Frontal cortex (tissue), 3 donors: ENCODE measurements at regions not wholly inside any gene's neighbourhood (a gene's known extent, or its start where the extent isn't known, plus 50 kb on each side); places are given as distances from the start of the nearest gene placed in this dataset.
"Not testable (repeated sequence)": the region's sequence is repeated elsewhere in the genome, so short reads cannot be mapped to it uniquely, and the experiment has no call there.

ENCODE experiments used
- DNase-seq, 2 donors: peaks; one replicate each; pipeline ENCODE4 v3.0.0; 2012; ENCODE audit warnings: low spot score in 2 of 2
- FAIRE-seq: peaks from 2 replicates; lab custom pipeline; 2012; peaks lifted over from hg19 to GRCh38; lab: Jason Lieb, UNC
- donor health status: control.
- donor health status: control.
- donor health status: control.

DNA sequence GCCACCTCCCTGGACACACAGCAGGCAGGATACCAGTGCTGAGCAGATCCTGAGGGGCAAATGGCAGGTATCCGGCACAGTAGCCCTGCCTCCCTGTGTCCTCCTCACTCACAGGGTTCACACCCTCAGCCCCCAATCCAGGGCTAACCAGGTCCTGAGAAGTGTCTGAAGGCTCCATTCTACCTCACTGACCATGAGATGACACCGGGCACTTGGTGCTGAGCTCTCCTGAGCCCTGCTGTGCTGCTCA is 115.4 kb upstream of the ATP2B2 start:
- FAIRE-seq (no peak), DNase-seq (no peak)

DNA sequence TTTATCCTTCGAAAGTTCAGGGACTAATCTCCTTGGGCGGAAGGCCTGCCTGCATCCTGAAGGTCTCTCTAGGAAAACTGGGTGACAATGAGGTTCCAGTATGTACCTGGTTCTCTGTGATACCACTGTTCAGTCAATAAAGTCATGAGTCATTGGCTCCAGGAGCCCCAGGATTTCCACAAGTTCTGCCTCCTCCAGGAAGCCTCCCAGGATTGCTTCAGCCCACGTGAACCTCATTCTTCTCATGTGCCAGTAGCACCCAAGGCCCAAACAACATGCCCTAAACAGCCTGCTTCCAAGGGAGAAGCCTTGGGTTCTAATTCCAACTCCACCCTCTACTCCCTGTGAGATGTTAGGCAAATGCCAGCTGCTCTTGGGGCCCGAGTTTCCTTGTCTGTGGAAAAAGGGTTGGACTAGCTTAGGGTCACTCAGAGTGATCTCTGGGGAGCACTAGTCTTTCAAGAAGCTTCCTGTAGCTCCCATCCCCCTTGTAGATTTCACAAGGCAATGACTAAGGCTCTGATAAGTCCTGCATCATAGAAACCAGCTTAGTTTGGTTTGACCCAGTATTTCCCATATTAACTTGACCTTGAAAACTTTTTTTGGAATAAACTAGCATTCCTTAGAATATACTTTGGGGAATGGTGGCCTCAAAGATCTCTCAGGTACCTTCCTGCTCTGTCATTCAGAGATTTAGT is 118.3 kb upstream of the ATP2B2 start:
- no peak for FAIRE-seq
- no peak for DNase-seq

DNA sequence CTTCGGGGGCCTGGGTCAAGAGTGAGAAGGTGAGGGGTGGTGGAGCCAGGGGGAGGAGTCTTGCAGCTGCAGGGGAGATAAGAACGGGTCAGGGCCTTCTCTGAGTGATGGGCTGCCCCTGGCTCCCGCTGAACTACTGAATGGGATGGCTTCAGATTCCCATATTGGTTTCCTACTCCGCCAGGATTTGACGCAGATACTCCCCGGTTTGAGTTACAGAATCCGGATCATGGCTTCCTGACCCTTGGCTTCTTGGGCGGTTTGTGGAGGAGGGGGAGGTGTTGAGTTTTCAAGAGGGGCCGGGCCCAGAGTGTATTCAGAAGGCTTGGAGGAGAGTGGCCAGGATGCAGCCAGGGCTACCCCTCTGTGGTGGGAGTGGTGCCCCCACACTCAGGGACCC is 119.9 kb upstream of the ATP2B2 start:
- DNase-seq (no peak), FAIRE-seq (no peak)

DNA sequence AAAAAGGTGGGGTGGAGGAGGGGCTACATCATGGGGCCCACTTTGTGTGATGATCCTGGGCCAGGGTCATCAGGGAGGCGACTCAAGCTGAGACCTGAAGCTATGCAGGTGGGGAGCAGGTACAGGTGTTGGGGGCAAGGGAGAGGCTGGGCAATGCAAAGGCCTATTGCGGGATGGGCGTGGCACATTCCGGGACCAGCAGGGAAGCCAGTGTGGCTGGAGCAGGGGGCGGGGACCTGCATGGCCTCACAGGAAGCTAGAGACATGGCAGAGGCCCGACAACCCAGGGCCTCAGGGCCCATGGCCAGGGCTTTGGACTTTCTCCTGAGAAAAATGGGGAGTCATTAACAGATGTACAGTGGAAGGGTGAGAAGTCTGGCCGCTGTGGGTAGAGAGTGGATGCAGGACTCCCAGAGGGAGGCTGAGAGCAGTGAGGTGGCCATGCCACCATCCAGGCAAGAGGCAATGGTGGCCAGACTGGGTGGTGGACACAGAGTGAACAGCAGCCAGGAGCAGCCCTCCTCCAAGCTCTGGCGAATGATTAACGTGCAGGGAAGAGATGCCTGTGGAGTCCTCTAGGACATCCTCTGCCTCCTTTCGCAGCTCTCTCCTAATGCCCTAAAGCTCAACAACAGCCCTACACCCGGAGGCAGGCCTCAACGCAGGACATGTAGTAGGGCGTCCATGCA is 122.6 kb upstream of the ATP2B2 start:
- FAIRE-seq (no peak), DNase-seq (no peak)

DNA sequence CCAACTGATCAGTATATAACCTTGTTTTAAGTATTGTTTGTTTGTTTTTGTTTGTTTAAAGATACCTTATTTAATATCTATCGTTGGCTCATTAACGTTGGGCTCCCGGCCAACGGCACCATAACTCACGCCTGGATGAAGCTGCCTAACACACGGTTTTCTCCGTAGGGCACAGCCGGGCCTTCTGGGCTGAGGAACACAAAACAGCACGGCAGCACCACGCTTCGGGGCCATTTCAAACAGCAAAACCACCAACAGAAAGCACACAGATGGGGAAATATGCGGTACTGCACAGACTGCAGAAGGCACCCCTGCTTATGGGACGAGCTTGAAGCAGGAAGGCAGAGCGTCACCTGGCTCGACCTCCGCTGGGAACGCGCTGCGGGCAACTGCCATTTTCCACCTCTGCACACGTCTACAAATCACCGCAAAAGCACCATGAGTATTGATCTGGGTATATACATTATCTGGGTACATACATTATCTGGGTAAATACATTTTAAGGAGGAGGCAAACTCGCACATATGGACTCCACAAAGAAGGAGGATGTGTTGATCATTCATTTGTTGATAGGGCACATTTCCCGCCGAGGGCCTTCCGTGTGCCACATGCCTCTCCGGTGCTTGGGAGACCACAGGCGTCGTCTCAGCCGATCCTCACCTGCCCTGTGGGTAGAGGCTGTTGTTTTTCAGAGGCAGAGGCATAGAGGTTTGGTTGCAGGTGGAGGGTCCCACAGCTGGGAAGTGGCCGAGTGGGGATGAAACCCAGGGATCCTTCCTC is 123.7 kb upstream of the ATP2B2 start:
- DNase-seq: no peak
- no peak for FAIRE-seq

DNA sequence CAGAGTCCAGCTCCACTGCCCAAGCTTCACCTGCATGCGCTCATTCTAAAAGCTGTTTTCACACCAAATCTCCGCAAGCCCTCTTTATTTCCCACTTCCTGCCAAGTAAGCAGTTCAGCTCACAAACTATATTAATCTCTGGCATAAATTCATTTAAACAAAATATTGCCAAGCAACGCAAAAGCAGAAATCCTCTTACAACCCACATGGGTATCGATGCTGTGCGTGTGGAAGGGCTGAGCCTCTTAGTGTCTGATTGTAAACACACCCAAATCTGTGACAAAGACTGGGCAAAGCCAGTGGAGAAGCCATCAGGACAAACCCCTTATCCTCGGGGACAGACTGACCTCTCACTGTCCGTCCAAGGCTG is 124.3 kb upstream of the ATP2B2 start:
- DNase-seq: no peak
- FAIRE-seq: no peak

DNA sequence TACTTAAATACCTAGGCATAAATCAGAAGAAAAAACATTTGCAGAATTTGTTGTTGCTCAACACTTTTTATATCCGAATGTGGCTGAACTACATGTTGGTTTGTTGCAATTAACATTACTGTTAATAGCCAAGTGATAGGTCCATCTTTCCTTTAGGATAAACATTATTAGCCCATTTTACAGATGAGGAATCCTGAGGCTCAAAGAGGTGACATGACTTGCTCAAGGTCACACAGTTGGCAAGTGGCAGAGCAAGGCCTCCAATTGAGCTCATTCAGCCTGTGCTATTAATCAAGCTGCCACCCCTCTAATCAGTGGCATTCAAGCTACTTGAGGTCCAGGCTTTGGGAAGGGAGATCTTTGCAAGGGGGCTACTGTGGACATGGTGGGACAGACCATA is 125.8 kb upstream of the ATP2B2 start:
- FAIRE-seq (no peak), DNase-seq (no peak)

DNA sequence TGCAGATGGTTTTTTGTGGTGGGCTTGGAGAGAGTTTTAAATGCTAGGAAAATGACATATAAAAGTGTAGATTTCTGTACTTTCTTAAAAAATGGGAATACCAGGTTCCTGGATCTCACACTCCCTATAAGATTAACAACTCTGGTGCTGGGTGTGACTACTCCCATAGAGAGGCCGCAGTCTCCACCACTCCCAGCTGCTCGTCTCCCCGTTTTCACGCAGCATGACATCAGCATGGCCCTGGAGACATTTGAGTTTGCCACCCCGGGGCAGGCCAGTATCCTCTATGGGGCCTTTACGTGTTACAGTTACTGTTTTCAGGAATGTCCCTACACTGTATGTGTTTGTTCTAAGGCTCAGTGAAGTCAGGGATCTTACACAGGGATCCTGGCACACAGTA is 126.7 kb upstream of the ATP2B2 start:
- DNase-seq (no peak), FAIRE-seq (no peak)

DNA sequence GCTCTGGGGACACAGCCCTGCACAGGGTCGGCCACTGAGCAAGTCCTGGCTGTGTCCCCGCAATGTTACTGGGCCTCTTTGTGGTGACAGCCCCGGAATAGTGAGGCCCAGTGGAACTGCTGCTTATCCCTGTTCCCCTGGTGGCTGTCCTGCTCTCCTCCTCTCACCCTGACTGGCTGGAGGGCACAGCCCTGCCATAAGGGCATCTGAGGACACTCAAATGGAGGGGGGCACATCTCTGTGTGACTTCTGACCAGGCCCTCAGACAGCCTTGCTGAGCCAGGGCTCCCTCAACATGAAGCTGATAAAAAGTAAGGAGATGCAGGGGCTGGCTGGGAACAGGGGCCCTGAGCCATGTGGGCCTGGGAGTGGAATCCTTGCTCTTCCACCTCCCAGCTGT is 127.4 kb upstream of the ATP2B2 start:
- FAIRE-seq (no peak), DNase-seq (no peak)

DNA sequence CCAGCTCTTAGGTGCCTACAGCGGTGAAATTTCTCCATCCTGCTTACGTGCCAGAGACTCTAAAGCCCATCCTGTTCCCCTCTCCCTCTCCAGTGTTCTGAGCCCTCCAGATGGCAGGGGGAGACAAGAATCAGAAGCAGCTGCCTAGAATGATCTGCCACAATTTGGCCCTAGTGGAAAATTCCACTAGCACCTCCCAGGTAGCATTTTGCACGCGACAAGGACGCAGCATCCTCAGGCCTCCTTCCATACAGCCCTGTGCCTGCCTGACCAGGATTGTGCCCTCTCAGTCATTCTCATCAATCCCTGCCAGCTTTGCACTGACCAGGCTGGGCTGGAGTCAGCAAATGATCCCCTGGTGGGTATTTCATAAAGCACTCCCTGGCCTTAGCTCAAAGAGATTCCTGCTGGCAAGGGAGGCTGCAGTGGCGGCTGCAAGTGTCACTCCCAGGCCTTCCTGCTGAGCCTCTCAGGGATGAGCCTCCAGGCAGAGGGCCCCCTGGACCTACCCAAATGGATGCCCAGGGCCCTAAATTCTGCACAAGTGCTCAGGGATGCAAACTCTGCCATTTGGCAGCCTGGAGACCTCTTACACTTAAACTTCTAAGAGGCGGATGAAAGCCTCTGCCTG is 130.2 kb upstream of the ATP2B2 start:
- DNase-seq: no peak
- no peak for FAIRE-seq

DNA sequence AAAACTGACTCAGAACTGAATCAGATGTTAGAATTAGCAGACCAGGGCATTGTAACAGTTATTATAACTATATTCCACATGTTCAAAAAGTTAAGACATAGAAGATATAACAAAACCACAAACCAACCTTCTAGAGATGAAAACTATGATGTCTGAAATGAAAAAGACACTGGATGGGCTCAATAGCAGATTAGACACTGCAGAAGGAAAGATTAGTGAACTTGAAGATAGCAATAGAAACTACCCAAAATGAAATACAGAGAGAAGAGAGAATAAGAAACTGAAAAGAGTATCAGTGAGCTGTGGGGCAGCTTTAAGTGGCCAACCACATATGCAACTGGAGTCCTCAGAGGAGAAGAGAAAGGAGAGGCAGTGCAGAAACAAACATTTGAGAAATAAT is 132.0 kb upstream of the ATP2B2 start:
- no peak for DNase-seq
- no peak for FAIRE-seq

DNA sequence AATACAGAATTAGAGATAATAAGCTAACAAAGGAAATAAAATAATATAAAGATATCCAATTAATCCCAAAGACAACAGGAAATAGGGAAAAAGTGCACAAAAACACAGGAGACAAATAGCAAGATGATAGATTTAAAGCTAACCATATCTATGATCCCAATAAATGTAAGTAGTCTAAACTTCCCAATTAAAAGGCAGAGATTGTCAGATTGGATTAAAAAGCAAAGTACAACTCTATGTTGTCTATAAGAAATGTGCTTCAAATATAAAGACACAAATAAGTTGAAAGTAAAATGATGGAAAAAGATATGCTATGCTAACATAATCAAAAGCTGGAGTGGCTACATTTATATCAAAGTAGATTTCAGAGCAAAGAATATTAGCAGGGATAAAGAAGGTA is 133.1 kb upstream of the ATP2B2 start:
- DNase-seq (no peak), FAIRE-seq (no peak)

DNA sequence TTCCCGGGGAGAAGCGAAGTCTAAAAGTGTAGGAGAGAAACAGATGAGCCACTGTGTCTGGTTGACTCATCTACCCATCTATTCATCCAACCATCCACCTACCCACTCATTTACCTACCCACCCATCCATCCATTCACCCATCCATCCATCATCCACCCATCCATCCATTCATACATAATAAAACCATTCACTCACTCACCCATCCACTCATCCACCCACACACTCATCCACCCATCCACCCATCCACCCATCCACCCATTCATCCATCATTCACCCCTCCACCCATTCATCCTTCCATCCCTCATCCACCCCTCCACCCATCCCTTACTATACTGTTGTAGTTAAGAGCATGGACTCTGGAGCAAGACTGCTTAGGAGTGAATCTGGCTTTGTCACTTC is 136.4 kb upstream of the ATP2B2 start:
- FAIRE-seq: no peak
- no peak for DNase-seq

DNA sequence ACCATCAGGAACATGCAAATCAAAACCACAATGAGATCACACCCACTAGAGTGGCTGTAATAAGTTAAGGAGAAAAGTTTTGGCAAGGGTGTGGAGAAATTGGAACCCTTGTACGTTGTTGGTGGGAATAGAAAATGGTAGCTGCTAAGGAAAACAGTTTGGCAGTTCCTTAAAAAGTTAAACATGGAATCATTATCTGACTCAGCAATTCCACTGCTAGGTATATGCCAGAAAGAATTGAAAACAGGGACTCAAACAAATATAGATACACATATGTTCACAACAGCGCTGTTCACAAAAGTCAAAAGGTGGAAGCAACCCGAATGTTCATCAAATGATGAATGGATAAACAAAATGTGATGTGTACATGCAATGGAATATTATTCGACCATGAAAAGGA is 138.8 kb upstream of the ATP2B2 start:
- DNase-seq (no peak), FAIRE-seq (no peak)

DNA sequence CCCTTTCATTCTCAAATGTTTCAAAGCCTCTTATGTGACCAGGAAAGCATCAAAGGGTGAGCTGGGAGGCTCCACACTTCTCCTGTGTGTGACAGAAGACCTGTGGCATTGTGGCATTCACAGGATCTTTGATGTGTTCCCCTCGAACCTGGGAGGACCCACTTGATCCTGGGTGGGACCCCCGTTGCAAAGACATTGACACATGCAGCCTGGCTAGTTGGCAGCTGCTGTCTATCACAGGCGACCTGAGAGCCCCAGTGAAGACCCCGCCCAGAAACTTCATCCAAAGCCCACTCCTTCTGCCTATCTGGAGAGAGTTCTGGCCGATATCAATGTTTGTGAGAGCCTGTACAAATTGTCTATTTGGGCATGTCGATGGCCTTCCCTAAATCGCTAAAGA is 140.4 kb upstream of the ATP2B2 start:
- no peak for DNase-seq
- no peak for FAIRE-seq

DNA sequence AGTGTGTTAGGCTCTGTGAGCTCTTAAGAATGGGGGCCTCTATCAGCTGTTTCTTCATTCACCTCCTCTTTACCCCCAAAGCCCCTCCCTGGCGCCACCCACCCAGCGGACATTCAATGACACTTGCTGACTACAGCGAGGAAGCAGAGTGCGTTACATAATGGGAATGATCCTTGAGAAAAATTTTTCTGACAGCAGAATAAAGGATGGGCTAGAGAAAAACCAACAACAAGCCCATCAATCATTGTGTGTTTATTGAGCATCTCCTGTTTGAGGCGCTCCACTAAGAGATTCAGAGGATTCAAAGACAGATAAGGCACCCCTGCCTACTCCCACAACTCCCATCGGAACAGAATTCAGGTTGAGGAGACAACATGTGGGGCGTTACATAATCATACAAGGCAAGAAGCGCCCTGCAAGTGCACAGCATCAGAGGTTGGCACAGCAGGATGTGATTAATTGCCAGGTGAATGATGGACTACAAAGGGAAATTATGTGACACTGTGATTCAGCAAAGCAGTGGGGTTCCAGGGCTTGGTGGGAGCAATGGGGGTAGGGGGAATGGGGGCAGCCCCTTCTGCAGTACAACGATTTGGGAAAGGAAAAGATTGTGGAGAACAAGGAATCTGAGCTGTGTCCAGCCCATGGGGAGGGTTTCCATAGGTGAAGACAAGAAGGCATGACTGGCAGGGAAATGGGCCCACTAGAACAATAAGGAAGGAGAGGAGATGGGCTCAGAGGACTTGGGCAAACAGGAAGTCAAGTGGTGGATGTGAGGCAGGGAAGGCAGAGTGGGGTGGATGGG is 141.3 kb upstream of the ATP2B2 start:
- FAIRE-seq: no peak
- no peak for DNase-seq

DNA sequence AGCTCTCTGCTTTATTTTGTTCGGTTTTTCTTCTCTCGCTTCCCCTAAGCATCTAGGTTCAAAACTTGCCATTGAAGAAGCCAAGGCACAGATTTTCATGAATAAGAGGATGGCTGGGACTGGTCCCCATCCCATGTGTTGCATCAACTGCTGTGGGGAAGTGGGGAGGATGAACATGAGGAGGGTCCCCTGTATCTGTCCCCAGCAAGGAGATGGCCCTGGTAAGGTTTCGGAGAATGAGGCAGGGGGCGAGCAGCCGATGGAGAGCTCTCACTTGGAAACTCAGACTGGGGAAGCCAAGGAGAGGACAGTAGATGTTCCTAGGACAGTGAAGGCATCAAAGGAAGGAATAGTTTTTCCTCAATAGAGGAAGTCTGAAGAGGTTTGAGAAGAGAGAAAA is 142.0 kb upstream of the ATP2B2 start:
- FAIRE-seq: no peak
- no peak for DNase-seq

DNA sequence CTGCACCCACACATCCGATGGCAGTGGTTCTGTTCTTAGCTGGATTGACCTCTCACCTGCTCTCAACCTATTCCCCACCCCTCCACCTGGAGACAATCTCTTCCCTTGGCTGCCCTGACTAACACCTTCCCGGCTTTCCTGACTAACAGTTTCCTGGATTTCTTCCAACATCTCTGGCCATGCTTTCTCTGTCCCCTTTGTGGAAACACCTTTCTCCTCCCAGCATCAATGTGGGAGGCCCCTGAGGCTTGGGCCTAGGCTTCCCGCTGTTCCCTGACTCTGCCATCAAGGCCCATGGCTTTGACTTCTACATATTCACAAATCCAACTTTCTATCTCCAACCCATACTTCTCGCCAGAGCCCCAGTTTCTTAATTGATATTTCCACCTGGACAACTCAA is 142.8 kb upstream of the ATP2B2 start:
- FAIRE-seq (no peak), DNase-seq (no peak)

DNA sequence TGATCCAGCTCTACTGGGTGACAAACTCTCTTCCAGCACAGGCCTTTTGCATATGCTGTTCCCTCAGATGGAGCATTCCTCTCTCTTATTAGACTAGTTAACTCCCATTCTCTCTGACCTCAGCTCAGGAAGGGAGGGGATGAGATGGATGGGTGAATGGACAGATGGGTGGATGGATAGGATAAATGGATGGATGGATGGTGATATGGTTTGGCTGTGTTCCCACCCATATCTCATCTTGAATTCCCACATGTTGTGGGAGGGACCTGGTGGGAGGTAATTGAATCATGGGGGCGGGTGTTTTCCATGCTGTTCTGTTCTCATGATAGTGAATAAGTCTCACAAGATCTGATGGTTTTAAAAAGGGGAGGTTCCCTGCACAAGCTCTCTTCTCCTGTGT is 144.1 kb upstream of the ATP2B2 start:
- DNase-seq, FAIRE-seq: not testable (repeated sequence)

DNA sequence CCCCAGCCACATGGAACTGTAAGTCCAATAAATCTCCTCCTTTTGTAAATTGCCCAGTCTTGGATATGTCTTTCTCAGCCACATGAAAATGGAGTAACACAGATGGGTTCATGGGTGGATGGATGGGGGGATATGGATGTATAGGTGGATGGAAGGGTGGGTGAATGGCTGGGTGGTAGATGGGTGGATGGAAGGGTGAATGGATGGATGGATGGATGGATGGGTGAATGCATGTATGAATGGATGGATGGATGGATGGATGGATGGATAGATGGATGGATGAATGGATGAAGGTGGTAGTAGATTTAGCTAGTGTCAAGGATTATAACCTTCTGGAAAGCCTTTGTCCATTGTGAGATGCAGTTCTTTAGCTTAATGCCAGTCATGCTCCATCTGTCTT is 146.1 kb upstream of the ATP2B2 start:
- DNase-seq (no peak), FAIRE-seq (no peak)
